ENCODE measurements at regions not wholly inside any gene's neighbourhood (a gene's known extent, or its start where the extent isn't known, plus 50 kb on each side); places are given as distances from the start of the nearest gene placed in this dataset.

DNA sequence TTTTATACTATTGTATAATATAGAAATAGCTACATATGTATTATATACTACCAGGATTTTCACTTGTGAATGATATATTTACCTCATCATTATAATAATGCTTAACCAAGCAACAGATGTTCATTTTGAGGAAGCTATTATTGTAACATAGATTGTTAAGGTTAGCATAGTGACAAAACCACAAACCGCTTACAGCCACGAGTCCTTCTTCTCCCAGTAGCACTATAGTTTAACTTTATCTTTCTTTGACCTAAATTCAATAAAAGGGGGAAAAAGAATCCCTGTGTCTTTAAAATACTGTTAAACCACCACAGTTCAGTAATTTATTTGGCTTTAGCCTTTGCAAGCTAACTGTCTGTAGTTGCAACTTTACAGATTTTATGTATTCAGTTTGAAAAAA is 1039.4 kb upstream of the B3GALT2 start:
- TF ChIP-seq, protein P1, sequence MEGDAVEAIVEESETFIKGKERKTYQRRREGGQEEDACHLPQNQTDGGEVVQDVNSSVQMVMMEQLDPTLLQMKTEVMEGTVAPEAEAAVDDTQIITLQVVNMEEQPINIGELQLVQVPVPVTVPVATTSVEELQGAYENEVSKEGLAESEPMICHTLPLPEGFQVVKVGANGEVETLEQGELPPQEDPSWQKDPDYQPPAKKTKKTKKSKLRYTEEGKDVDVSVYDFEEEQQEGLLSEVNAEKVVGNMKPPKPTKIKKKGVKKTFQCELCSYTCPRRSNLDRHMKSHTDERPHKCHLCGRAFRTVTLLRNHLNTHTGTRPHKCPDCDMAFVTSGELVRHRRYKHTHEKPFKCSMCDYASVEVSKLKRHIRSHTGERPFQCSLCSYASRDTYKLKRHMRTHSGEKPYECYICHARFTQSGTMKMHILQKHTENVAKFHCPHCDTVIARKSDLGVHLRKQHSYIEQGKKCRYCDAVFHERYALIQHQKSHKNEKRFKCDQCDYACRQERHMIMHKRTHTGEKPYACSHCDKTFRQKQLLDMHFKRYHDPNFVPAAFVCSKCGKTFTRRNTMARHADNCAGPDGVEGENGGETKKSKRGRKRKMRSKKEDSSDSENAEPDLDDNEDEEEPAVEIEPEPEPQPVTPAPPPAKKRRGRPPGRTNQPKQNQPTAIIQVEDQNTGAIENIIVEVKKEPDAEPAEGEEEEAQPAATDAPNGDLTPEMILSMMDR (IDR thresholded peaks at IDR 0.05; ENCODE audit: low read depth, low read length), result no peak
- Histone ChIP-seq H3K4me3 (ENCODE audit: low read depth, low read length) (no peak overlapping the region), H3K4me1 (no peaks in the 10 kb centered on the region), H3K9me3 (no peaks in the 10 kb centered on the region), H3K36me3 (no peaks in the 10 kb centered on the region), H3K27me3 (no peaks in the 10 kb centered on the region)
- no peak for DNase-seq

DNA sequence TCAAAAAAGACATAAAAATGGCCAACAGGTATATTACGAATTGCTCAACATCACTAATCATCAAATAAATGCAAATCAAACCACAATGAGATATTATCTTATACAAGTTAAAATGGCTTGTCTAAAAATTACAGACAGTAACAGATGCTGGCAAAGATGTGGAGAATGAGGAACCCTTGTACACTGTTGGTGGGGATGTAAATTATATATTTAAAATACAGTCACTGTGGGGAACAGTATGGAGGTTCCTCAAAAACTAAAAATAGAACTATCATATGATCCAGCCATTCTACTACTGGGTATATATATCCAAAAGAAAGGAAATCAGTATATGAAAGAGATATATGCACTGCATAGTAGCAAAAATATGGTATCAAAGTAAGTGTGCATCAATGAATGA is 1037.2 kb upstream of the B3GALT2 start:
- H3K27me3 ChIP-seq, result no peaks in the 10 kb centered on the region
- no peak overlapping the region for H3K4me3 ChIP-seq (ENCODE audit: low read depth, low read length)
- TF ChIP-seq, protein P1 (IDR thresholded peaks at IDR 0.05; ENCODE audit: low read depth, low read length), result no peak
- DNase-seq, result no peak
- no peaks in the 10 kb centered on the region for H3K36me3 ChIP-seq
- no peaks in the 10 kb centered on the region for H3K4me1 ChIP-seq
- no peaks in the 10 kb centered on the region for H3K9me3 ChIP-seq

DNA sequence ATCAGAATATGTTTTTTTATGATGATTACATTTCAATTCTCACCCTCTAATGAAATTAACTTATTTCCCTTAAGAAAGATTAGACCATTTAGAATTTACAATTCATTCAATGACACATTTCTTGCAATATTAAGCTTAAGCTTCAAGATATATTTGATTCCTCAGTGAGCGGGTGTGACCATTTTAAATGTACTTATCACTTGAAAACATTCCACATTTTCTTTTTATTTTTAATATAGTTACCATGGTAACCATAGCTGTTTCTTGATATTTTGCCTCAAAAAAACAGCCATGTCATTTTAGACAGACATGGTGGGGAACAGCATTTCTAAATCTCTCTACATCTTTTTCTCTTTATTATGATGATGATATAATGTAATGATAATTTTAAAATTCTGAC is 1029.0 kb upstream of the B3GALT2 start:
- TF ChIP-seq, protein P1 (IDR thresholded peaks at IDR 0.05; ENCODE audit: low read depth, low read length), result no peak
- H3K27me3 ChIP-seq, result no peaks in the 10 kb centered on the region
- no peaks in the 10 kb centered on the region for H3K9me3 ChIP-seq
- no peak overlapping the region for H3K4me3 ChIP-seq (ENCODE audit: low read depth, low read length)
- H3K36me3 ChIP-seq, result no peaks in the 10 kb centered on the region
- no peaks in the 10 kb centered on the region for H3K4me1 ChIP-seq
- no peak for DNase-seq

DNA sequence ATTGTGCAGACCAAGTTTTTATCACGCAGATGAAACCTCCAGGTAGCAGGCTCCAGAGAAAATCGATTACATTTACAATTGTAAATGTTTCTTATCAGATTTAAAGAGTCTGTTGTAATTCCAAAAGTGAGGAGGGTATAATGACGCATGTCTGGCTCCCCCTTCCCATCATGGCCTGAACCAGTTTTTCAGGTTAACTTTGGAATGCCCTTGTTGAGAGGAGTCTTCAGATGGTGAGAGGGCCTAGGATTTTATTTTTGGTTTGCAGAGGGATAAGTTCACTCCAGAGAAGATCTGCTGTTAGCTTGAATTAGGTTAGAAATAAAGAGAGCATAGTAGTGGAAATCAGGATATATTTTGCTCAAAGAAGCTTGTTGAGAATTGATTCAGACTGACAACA is 1028.3 kb upstream of the B3GALT2 start:
- Histone ChIP-seq H3K36me3 (no peaks in the 10 kb centered on the region), H3K9me3 (no peaks in the 10 kb centered on the region), H3K4me3 (ENCODE audit: low read depth, low read length) (no peak overlapping the region), H3K27me3 (no peaks in the 10 kb centered on the region), H3K4me1 (no peaks in the 10 kb centered on the region)
- TF ChIP-seq, protein P1 (IDR thresholded peaks at IDR 0.05; ENCODE audit: low read depth, low read length), result no peak
- no peak for DNase-seq

DNA sequence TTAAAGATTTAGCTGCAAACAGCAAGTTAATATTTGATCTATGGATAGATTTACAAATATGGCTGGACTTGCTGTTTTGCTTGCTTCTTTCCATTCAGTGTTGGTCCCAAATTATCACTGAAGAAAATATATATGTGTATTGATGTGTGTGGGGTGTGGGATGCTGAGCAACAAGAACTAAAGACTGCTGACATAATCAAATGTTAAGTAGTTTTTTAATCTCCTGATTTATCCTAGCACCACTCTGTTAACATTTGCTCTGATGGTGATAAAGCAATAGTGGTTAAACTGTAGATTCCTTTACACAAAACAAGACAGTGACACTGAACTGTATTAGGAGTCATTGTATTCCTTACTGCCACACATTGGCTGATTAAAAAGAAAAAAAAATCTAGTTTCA is 1023.5 kb upstream of the B3GALT2 start:
- TF ChIP-seq, protein P1 (IDR thresholded peaks at IDR 0.05; ENCODE audit: low read depth, low read length), result no peak

DNA sequence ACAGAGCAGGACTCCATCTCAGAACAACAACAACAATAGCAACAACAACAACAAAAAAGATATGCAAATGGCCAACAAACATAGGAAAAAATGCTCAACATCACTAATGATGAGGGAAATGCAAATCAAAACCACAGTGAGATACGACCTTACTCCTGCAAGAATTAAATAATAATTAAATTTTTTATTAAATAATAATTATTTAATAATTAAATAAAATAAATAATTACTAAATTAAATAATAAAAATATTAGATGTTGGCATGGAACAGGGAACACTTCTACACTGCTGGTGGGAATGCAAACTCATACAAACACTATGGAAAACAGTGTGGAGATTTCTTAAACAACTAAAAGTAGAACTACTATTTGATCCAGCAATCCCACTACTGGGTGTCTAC is 1022.3 kb upstream of the B3GALT2 start:
- no peak overlapping the region for H3K4me3 ChIP-seq (ENCODE audit: low read depth, low read length)
- no peaks in the 10 kb centered on the region for H3K27me3 ChIP-seq
- no peaks in the 10 kb centered on the region for H3K4me1 ChIP-seq
- no peaks in the 10 kb centered on the region for H3K9me3 ChIP-seq
- DNase-seq, result no peak
- no peaks in the 10 kb centered on the region for H3K36me3 ChIP-seq
- TF ChIP-seq, protein P1 (IDR thresholded peaks at IDR 0.05; ENCODE audit: low read depth, low read length), result no peak

More for the DNA sequence above, 1023.5 kb upstream of the B3GALT2 start:
- no peaks in the 10 kb centered on the region for H3K9me3 ChIP-seq
- DNase-seq, result no peak
- H3K4me3 ChIP-seq (ENCODE audit: low read depth, low read length), result no peak overlapping the region
- H3K4me1 ChIP-seq, result no peaks in the 10 kb centered on the region
- H3K27me3 ChIP-seq, result no peaks in the 10 kb centered on the region
- H3K36me3 ChIP-seq, result no peaks in the 10 kb centered on the region
